HUES48 (cell line): ENCODE measurements at regions not wholly inside any gene's neighbourhood (a gene's known extent, or its start where the extent isn't known, plus 50 kb on each side); places are given as distances from the start of the nearest gene placed in this dataset.
A peak's percentile ranks its signal among the peaks of the same experiment; 100 is the strongest.
"Not testable (repeated sequence)": the region's sequence is repeated elsewhere in the genome, so short reads cannot be mapped to it uniquely, and the experiment has no call there.

ENCODE experiments used
- H3K27ac ChIP-seq: one replicate; pipeline ENCODE4 v1.7.0; 2013; ENCODE audit warnings: low read depth, low read length, inconsistent platforms
- H3K27me3 ChIP-seq: 2 replicates; pipeline ENCODE4 v1.6.1; 2013; ENCODE audit warnings: mild to moderate bottlenecking, low read length; ENCODE audit not compliant: control insufficient read depth, insufficient read depth
- H3K36me3 ChIP-seq: 2 replicates; pipeline ENCODE4 v1.6.1; 2013; ENCODE audit warnings: low read length; ENCODE audit not compliant: control insufficient read depth, insufficient read depth
- H3K4me1 ChIP-seq: 2 replicates; pipeline ENCODE4 v1.6.1; 2013; ENCODE audit warnings: mild to moderate bottlenecking, low read length; ENCODE audit not compliant: control insufficient read depth, insufficient read depth
- H3K4me3 ChIP-seq: 2 replicates; pipeline ENCODE4 v1.5.1; 2013; ENCODE audit warnings: mild to moderate bottlenecking, low read depth, low read length
- H3K9ac ChIP-seq: 2 replicates; pipeline ENCODE4 v1.6.1; 2013; ENCODE audit warnings: mild to moderate bottlenecking, low read depth, low read length, moderate library complexity
- H3K9me3 ChIP-seq: 2 replicates; pipeline ENCODE4 v1.6.1; 2013; ENCODE audit warnings: low read length; ENCODE audit not compliant: control insufficient read depth, insufficient read depth

GRCh38 chr3:124140746-124141145, 148.8 kb upstream of the ROPN1 start:
- H3K9me3 ChIP-seq, result no peaks in the 10 kb centered on the region
- no peak overlapping the region for H3K27ac ChIP-seq
- no peaks in the 10 kb centered on the region for H3K27me3 ChIP-seq
- H3K9ac ChIP-seq, result no peak overlapping the region
- H3K4me3 ChIP-seq, result no peak overlapping the region
- no peaks in the 10 kb centered on the region for H3K4me1 ChIP-seq
- no peaks in the 10 kb centered on the region for H3K36me3 ChIP-seq

- Histone ChIP-seq H3K27me3 (no peaks in the 10 kb centered on the region), H3K9ac (no peak overlapping the region), H3K4me1 (no peaks in the 10 kb centered on the region), H3K9me3 (no peaks in the 10 kb centered on the region), H3K27ac (no peak overlapping the region), H3K36me3 (no peaks in the 10 kb centered on the region), H3K4me3 (no peak overlapping the region)
Observed at GRCh38 chr3:124142389-124142970, 150.6 kb upstream of the ROPN1 start.

DNA sequence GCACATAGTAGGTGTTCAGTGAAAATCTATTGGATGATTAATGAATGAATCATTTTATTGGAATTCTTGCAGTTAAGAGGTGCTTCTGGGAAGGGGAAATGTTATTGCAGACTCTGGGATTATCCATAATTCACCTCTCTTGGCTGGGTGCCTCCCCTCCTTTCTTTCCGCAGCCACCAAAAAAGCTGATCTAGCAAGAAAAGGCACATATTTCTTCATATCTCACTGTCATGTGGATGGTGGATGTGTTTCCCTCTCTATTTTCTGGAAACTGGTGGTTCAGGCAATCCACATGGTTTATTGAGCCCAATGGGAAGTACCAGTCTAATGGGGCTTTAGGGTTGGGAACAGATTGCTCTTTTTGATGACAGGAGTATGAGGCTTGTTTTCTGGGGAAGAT, 151.1 kb upstream of the ROPN1 start:
- H3K9me3 ChIP-seq, result no peaks in the 10 kb centered on the region
- no peaks in the 10 kb centered on the region for H3K36me3 ChIP-seq
- H3K9ac ChIP-seq, result no peak overlapping the region
- no peaks in the 10 kb centered on the region for H3K4me1 ChIP-seq
- H3K4me3 ChIP-seq, result no peak overlapping the region
- no peak overlapping the region for H3K27ac ChIP-seq
- no peaks in the 10 kb centered on the region for H3K27me3 ChIP-seq

DNA sequence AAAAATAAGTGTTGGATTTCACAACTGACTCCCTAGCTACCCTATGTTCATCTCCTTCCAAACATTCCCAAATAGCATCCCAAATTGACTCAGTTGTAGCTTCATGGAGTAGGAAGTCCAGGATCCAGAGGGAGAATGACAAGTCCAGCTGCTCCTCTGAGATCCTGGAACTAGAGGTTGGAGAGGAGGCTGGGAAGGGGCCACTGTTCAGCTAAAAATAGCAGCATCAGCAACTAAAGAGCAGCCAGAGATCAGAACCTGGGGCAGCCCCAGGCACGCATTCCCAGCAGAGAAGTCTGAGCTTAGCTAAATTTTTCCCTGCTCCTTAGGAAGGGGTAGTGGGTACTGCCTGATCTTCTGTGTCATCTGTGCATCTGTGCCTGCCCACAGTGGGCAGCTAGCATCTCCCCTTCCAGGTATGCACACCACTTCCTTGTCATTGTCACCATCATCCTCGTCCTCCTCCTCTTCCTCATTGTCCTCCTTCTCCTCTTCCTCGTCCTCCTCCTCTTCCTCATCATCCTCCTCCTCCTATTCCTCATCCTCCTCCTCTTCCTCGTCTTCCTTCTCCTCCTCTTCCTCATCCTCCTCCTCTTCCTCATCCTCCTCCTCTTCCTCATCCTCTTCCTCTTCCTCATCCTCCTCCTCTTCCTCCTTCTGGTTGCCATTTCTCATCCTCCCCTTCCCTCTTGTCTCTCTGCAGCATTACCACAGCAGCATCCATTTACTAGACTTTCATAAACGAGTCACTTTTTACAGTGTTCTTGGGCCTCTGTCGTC, 152.3 kb upstream of the ROPN1 start:
- no peaks in the 10 kb centered on the region for H3K9me3 ChIP-seq
- H3K4me1 ChIP-seq, result no peaks in the 10 kb centered on the region
- H3K36me3 ChIP-seq, result no peaks in the 10 kb centered on the region
- no peak overlapping the region for H3K9ac ChIP-seq
- H3K27me3 ChIP-seq, result no peaks in the 10 kb centered on the region
- H3K27ac ChIP-seq, result no peak overlapping the region
- no peak overlapping the region for H3K4me3 ChIP-seq

- Histone ChIP-seq H3K27ac (no peak overlapping the region), H3K4me1 (no peaks in the 10 kb centered on the region), H3K4me3 (no peak overlapping the region), H3K27me3 (no peaks in the 10 kb centered on the region), H3K36me3 (no peaks in the 10 kb centered on the region), H3K9ac (no peak overlapping the region), H3K9me3 (no peaks in the 10 kb centered on the region)
Observed at GRCh38 chr3:124147429-124147828, 155.5 kb upstream of the ROPN1 start.

GRCh38 chr3:124147946-124148345, 156.0 kb upstream of the ROPN1 start:
- H3K27me3 ChIP-seq, result no peaks in the 10 kb centered on the region
- H3K4me1 ChIP-seq, result no peaks in the 10 kb centered on the region
- H3K36me3 ChIP-seq, result no peaks in the 10 kb centered on the region
- H3K27ac ChIP-seq, result no peak overlapping the region
- H3K9ac ChIP-seq, result no peak overlapping the region
- H3K9me3 ChIP-seq, result no peaks in the 10 kb centered on the region
- no peak overlapping the region for H3K4me3 ChIP-seq

DNA sequence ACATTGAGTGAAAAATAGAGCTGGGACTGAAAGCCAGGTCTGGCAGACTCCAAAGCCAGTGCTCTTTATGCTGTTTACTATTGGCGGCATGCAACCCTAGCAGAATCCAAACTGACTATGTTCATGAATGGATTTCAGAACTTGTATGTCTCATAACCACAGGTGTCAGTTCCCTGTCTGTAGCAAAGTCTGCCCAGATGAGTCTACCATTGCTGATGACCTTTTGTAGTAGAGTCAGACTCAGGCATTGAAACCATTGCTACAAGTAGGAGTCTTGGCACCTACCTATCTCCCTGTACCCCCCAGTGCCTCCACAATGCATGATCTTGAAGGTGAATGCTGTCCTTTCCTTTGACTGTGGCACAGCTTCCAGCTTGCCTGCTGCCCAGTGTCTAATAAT, 157.2 kb upstream of the ROPN1 start:
- H3K27ac ChIP-seq, result no peak overlapping the region
- no peaks in the 10 kb centered on the region for H3K4me1 ChIP-seq
- no peaks in the 10 kb centered on the region for H3K36me3 ChIP-seq
- H3K9ac ChIP-seq, result no peak overlapping the region
- H3K9me3 ChIP-seq, result no peaks in the 10 kb centered on the region
- no peaks in the 10 kb centered on the region for H3K27me3 ChIP-seq
- H3K4me3 ChIP-seq, result no peak overlapping the region

GRCh38 chr3:124149771-124150170, 157.8 kb upstream of the ROPN1 start:
- Histone ChIP-seq H3K27me3 (no peaks in the 10 kb centered on the region), H3K27ac (no peak overlapping the region), H3K4me1 (no peaks in the 10 kb centered on the region), H3K4me3 (no peak overlapping the region), H3K9ac (no peak overlapping the region), H3K36me3 (no peaks in the 10 kb centered on the region), H3K9me3 (no peaks in the 10 kb centered on the region)

DNA sequence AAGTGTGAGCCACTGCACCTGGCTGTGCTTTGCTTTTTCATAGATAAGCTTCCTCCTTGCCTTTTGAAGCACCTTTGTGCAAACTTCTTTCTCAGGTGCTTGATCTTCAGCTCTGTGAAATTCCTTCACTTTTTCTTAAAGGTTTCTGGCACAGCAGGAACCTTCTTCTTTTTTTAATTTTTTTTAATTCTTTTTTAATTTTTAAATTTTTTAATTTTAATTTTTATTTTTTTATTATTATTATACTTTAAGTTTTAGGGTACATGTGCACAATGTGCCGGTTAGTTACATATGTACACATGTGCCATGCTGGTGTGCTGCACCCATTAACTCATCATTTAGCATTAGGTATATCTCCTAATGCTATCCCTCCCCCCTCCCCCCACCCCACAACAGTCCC, 161.0 kb upstream of the ROPN1 start:
- H3K4me3 ChIP-seq, result not testable (repeated sequence)

GRCh38 chr3:124156866-124157712, 165.2 kb upstream of the ROPN1 start:
- peaks cover 27% of the 10 kb centered on the region for H3K4me1 ChIP-seq
- no peak overlapping the region for H3K9ac ChIP-seq
- no peak overlapping the region for H3K4me3 ChIP-seq
- H3K9me3 ChIP-seq, result no peaks in the 10 kb centered on the region
- H3K27me3 ChIP-seq, result no peaks in the 10 kb centered on the region
- no peaks in the 10 kb centered on the region for H3K36me3 ChIP-seq
- H3K27ac ChIP-seq, result peak overlapping the region; percentile 86

More for the DNA sequence above, 161.0 kb upstream of the ROPN1 start:
- not testable (repeated sequence) for H3K9ac ChIP-seq, H3K27me3 ChIP-seq, H3K27ac ChIP-seq, H3K9me3 ChIP-seq, H3K36me3 ChIP-seq
- H3K4me1 ChIP-seq, result peaks cover 14% of the 10 kb centered on the region

GRCh38 chr3:124157748-124158147, 165.8 kb upstream of the ROPN1 start:
- Histone ChIP-seq H3K27ac (peak overlapping the region; percentile 86), H3K36me3 (no peaks in the 10 kb centered on the region), H3K9me3 (no peaks in the 10 kb centered on the region), H3K4me3 (no peak overlapping the region), H3K4me1 (peaks cover 27% of the 10 kb centered on the region), H3K9ac (no peak overlapping the region), H3K27me3 (no peaks in the 10 kb centered on the region)
